ENCODE measurements at regions not wholly inside any gene's neighbourhood (a gene's known extent, or its start where the extent isn't known, plus 50 kb on each side); places are given as distances from the start of the nearest gene placed in this dataset.

GRCh38 chrX:111009256-111009655 is 86.7 kb upstream of the PAK3 start:
- TF ChIP-seq ARNTL (CRISPR knock-in tag; IDR thresholded peaks at IDR 0.05; ENCODE audit: borderline replicate concordance, low read depth): no peak
- no peak for TF ChIP-seq TOX (CRISPR knock-in tag; IDR thresholded peaks at IDR 0.05; ENCODE audit: borderline replicate concordance)
- no peak for TF ChIP-seq CREB5 (CRISPR knock-in tag; IDR thresholded peaks at IDR 0.05; ENCODE audit: low read depth)
- no peak for TF ChIP-seq ZNF70 (CRISPR knock-in tag; IDR thresholded peaks at IDR 0.05)
- TF ChIP-seq CSDC2 (CRISPR knock-in tag; IDR thresholded peaks at IDR 0.05): no peak
- TF ChIP-seq ZC3H10 (CRISPR knock-in tag; IDR thresholded peaks at IDR 0.05): no peak
- TF ChIP-seq ZNF8 (CRISPR knock-in tag; IDR thresholded peaks at IDR 0.05): no peak
- TF ChIP-seq TSHZ2 (CRISPR knock-in tag; IDR thresholded peaks at IDR 0.05): no peak
- no peak for TF ChIP-seq ESRRG (CRISPR knock-in tag; IDR thresholded peaks at IDR 0.05)
- TF ChIP-seq ZNF565 (CRISPR knock-in tag; conservative IDR thresholded peaks at IDR 0.05; ENCODE audit: low read depth): no peak
- no peak for TF ChIP-seq OSR1 (CRISPR knock-in tag; IDR thresholded peaks at IDR 0.05)
- no peak for TF ChIP-seq PATZ1 (CRISPR knock-in tag; IDR thresholded peaks at IDR 0.05; ENCODE audit: borderline replicate concordance)
- TF ChIP-seq POU6F1 (CRISPR knock-in tag; IDR thresholded peaks at IDR 0.05; ENCODE audit: borderline replicate concordance, low read depth): no peak
- ATAC-seq: no peak

GRCh38 chrX:111008126-111008525 is 87.9 kb upstream of the PAK3 start:
- TF ChIP-seq CSRNP3 (CRISPR knock-in tag; IDR thresholded peaks at IDR 0.05) (no peak), TOX (CRISPR knock-in tag; IDR thresholded peaks at IDR 0.05; ENCODE audit: borderline replicate concordance) (no peak), BACH2 (CRISPR knock-in tag; IDR thresholded peaks at IDR 0.05; ENCODE audit: borderline replicate concordance) (no peak), ARNTL (CRISPR knock-in tag; IDR thresholded peaks at IDR 0.05; ENCODE audit: borderline replicate concordance, low read depth) (no peak)
- no peak for ATAC-seq

- TF ChIP-seq POU6F1 (CRISPR knock-in tag; IDR thresholded peaks at IDR 0.05; ENCODE audit: borderline replicate concordance, low read depth) (no peak), ISL1 (CRISPR knock-in tag; IDR thresholded peaks at IDR 0.05) (no peak), TOX (CRISPR knock-in tag; IDR thresholded peaks at IDR 0.05; ENCODE audit: borderline replicate concordance) (no peak), CSDC2 (CRISPR knock-in tag; IDR thresholded peaks at IDR 0.05) (no peak), SNAI2 (CRISPR knock-in tag; IDR thresholded peaks at IDR 0.05) (no peak), OSR1 (CRISPR knock-in tag; IDR thresholded peaks at IDR 0.05) (no peak), PPARA (CRISPR knock-in tag; IDR thresholded peaks at IDR 0.05; ENCODE audit: borderline replicate concordance) (no peak), ZC3H10 (CRISPR knock-in tag; IDR thresholded peaks at IDR 0.05) (no peak), CREB5 (CRISPR knock-in tag; IDR thresholded peaks at IDR 0.05; ENCODE audit: low read depth) (no peak)
These were observed 88.8 kb upstream of the PAK3 start for GRCh38 chrX:111007238-111007637.

More at GRCh38 chrX:111007238-111007637, 88.8 kb upstream of the PAK3 start:
- ATAC-seq: no peak
